GM18508 (cell line): ENCODE measurements at regions not wholly inside any gene's neighbourhood (a gene's known extent, or its start where the extent isn't known, plus 50 kb on each side); places are given as distances from the start of the nearest gene placed in this dataset.

Source experiments
- ATAC-seq: cut with Tn5 transposase; IDR thresholded peaks from one replicate; pipeline ENCODE4 v1.9.1; 2021; ENCODE audit warnings: moderate number of reproducible peaks; ENCODE audit not compliant: insufficient read depth, unreplicated experiment

DNA sequence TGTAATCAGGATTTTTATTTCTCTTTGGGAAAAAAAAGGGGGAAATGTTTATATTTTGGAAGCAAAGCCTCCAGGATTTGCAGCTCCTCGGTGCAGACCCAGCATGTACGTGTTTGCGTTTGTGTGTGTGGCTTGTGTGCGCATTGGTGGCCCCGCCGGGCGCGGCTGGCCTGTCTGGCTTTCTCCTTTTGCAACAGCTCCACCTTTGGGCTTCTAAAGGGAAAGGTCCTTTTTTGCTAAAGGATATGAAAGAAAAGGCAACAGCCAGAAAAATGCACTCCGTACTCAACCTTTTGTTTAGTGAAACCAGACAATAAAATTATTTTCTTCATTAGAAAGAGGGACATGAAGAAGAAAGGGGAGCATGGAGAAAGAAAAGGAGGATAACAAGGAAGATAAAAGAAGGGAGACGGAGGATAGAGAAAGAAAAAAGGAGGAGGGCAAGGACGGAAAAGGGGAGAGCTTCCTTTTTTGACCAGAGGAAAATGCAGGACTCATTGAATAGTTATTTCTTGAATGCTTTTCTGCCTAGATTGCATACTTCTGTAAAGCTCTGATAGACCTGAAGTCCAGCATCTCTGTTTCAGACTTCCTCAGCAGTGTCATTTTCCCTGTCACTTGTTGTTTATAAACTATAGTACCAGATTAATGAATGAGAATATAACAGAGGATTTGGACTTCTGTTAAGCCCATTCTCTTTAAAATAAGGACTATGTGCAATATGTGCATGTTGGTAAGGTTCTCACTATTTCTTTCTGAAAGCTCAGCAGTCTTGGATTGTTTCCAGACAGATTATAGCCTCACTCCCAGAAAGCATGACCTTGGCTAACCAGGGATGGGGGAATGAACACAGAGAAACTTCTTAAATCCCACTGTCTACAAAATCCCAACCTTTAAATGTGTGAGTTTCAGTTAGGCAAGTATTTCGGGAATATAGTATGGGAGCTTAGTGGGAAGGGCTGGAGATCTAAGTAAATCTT is 563.1 kb upstream of the PIK3C3 start:
- no peak for ATAC-seq

DNA sequence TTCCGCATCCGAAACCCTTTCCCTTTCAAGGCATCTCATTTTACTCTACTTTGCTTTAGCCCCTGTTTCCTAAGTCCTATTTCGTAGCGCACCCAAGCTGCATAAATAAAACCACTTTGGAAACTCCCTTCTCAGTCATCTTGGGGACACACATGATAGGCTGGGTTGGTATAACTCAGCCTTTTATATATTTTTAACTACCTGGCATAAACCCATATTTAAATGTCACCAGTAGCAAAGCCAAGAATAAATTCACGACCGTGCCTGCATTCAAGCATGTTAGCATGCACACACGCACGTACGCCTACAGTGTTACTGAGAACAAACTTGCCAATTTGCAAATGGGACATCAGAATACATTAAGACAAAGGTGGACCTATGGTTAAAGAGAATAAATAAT is 564.7 kb upstream of the PIK3C3 start:
- ATAC-seq, result no peak

DNA sequence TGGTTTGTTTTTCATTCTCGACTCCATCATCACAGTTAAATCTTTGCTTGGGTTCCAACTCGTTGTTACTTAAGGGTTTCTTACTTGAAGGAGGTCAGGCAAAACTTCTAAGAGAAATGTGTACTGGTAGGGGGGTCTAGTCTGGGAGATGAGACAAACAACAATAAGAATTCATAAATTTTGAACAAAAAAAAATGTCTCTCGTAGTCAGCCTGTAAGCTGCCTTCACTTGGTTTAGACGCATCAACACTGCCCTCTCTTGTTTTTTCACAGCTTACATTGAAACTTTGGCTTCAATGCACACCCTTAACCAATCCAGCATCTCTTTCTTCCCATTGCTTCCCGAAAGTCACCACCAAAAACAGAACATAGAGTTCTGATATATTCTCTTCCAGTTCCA is 576.4 kb upstream of the PIK3C3 start:
- ATAC-seq, result no peak

DNA sequence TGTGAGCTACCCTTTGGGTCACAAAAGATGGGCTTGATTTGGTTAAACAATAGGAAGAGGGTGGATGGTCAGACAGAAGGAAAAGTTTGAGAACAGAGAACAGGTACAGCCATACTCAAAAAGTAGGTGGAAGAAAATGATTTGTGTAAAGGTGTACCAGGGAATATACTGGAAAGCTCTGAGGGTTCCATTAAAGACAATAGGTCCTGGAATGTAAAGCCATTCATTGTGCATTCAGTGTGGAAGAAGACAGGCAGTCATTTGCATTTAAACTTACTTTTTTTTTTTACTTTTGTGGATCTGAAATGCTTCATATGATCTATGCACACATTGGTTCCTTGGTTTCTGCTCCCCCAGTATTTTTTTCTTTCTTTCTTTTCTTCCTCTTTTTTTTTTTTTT is 581.4 kb upstream of the PIK3C3 start:
- ATAC-seq, result no peak

DNA sequence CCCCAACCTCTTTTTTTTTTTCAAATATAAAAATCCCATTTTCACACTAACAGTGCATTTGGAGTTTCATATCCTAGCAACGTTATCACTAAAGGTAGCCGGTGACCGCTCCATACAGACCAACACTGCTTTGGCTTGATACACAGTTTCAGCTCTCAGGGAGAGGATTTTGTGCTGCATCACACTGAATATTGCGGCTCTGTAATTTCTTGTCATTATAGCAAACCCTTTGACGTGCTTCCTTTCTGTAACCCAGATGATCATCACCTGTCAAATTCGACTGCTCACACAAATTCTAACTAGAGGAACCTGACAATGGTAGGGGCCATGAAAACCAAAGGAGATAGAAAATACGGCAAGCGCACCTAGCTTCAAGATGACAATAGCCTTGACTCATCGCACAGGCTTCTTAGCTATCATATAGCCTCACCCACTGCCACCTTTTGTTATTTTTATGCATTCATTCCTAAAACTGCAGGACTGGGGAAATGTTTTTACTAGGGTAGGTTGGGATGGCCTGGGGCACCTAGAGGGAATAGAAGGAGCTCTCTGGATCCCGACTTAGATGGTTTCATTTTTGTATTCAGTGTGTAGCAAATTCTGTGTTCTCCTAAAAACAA is 582.9 kb upstream of the PIK3C3 start:
- no peak for ATAC-seq

DNA sequence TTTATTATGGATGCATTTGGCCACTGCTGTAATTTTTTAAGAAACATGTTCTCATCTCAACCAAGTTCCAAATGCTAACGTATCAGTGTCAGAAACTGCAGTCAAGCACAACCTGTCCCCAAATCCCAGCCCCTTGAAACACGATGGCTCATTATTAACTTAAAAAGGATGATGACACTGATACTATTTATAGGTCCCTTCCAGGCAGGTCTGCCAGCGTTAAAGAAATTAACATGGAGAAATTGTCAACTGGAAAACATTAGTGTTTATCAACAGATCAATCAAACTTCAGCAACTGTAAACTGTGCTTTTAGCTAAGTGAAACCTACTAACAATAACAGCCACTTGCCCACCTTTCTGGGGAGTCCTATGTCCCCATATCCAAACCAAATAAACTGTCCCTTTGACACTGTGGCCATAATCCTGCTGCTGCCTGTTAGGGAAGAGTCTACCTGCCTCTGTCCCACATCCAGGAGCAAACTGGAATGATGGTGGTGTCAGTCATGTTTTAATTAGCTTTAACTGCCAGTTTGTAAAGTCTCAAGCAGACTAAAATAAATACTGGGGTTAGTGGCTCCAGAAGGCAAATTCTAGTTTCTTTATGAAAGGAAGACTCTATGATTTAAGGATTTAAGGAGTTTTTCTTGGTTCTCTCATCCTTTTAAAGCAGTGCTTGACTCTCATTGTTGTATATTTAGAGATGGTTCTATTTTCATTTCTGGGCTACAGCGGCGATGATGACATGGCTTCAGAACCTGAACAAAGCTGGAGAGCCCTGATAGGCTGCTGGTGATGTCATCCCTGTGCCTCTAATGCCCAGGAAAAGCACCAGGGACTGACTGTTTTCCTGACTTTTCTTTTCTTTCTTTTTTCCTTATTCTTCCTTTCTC is 583.6 kb upstream of the PIK3C3 start:
- no peak for ATAC-seq

DNA sequence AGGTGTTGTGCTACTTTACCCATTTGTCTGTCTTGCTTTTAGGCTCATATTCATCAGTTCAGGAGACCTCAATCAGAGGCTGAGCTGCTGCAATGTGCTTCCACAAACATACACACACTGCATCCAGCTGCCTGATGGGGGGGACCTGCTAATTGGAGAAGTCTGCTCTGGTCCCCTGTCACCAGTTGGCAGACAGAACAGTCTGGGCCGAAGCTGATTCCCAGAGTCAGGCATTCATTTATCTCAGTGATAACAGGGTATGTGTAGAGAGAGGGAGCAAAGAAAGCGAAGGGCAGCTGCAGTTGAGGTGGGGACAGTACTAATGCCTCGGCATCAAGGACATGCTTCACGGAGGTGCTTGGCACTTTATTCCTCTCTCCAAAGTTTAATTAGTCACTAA is 584.3 kb upstream of the PIK3C3 start:
- no peak for ATAC-seq

DNA sequence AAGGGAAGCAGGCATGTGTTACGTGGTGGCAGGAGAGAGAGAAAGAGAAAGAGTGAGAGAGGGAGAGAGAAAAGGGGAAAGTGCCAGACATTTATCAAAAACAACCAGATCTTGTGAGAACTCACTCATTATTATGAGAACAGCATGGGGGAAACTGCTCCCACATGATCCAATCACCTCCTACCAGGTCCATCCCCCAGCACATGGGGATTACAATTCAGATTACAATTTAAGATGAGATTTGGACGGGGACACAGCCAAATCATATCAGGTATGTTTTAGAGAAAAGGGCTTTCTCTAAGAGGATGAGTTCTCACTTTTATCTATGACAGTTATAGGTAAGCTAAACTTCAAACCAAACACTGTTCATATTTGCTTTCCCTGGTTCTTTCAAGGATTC is 597.3 kb upstream of the PIK3C3 start:
- no peak for ATAC-seq

DNA sequence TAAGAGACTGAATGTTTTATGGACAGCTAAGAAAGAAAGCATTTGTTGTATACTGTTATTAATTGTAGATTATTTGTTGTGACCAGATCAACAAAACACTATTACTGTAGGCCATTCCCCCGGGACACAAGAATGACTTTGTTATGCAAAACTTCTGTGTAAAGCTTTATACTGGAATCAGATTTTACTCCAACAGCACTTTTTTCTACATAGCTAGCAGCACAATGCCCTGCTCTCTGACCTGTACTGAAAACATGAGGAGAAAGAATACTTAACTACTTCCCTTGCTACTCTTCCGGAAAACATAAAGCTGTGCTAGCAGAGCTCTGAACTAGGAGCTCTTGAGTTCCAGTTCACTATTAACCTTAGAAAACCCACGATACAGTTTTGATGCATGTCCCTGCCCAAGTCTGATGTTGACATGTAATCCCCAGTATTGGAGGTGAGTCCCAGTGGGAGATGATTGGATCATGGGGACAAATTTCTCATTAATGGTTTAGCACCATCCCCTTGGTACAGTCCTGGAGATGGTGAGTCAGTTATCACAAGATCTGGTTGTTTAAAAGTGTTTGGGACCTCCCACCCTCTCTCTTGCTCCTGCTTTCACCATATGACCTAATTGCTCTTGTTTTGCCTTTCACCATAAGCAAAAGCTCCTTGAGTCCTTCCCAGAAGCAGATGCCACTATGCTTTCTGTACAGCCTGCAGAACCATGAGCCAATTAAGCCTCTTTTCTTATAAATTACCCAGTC is 601.1 kb upstream of the PIK3C3 start:
- no peak for ATAC-seq

DNA sequence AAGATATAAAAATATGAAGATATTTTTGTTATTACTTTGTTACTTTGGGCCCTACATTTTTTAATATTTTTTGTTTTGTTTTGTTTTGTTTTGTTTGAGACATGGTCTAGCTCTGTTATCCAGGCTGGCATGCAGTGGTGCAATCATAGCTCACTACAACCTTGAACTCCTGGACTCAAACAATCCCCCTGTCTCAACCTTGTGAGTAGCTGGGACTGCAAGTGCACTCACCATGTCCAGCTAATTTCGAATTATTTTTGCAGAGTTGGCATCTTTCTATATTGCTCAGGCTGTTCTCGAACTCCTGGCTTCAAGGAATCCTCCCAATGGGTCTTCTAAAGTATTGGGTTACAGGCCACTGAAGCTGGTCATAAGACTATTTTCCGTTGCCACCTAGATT is 603.6 kb upstream of the PIK3C3 start:
- no peak for ATAC-seq

DNA sequence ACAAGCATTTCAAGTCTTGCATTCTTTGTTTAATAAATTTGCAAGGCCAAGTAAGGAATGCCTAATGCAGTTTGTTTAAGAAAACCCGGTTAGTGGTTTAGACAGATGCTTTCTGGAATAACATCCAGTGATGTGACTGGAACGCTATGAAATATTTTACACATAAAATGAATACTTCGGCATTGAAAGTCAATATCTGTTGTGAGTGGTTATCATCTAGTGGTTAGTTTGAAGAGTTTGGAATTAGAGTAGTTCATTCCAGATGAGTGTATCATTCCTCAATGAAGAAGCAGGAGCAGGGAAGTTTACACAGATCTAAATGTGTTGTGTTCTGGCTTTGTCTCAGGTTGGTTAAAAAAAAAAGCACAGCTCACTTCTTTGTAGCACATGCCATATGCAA is 608.0 kb upstream of the PIK3C3 start:
- ATAC-seq, result no peak

DNA sequence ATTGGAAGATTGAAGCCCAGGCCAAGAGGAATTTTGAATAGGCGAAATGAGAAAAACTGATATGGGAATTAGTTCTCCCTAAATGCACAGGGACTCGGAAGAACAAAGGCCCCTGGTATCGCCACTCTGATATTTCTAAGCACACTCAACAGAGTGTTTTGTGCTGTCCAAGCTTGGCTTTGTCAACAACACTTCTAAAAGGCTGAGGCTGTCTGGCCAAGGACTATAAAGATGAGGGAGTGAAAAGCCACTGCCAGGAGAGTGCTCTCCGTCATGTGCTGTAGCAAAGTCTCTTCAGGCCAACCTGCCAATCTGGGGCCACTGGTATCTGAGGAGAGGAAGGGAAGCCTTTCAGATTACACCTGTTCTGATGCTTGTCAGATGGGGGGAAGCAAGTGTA is 611.2 kb upstream of the PIK3C3 start:
- ATAC-seq, result no peak

DNA sequence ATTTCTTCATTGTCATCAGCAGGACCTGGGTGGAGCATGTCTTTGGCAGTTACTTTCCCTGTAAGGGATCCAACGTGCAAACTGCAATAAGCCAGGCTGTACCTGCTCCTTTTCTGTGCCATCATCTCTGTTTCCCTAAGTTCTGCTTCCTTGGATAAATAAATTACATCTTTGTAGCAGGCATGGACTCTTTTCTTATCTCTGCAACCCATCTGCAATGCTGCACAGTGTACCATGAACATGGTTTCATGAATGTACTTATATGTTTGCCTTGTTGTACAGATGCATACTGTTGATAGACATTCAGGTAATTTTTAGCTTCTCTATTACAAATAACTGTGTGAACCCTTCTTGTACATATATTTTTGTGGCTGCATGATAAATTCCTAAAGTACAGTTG is 616.7 kb upstream of the PIK3C3 start:
- no peak for ATAC-seq

DNA sequence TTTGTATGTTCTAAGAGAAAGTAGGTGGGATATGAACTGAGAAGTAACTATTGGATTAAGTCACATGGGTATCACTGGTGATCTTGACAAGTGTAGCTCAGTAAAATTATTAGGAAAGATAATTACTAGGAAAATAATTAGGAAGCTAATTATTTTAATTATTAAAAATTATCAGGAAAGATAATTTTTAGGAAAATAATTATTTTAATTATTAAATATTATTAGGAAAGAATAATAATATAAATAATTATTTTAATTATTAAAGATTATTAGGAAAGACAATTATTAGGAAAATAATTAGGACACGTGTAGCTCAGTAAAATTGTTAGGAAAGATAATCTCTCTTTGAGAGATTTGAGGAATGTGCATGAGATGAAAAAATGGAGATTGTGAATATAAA is 623.4 kb upstream of the PIK3C3 start:
- ATAC-seq, result no peak

DNA sequence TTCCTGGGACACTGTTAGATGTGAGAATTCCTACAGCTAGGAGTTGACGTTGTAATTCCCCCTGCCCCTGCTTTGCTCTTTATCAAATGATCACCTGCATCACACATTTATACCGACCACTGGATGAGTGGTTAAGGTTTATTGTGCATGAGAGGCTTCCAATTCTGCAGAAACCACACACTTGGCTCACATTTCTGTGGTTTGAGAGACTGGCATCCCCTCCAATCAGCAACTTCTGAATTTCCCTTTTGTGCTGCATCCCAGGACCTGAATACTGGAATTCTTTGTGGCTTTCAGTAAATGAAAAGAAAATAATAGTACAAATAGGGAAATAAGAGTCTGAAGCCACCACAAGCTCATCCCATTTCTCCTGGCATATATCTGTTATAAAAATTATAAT is 628.7 kb upstream of the PIK3C3 start:
- ATAC-seq, result no peak

DNA sequence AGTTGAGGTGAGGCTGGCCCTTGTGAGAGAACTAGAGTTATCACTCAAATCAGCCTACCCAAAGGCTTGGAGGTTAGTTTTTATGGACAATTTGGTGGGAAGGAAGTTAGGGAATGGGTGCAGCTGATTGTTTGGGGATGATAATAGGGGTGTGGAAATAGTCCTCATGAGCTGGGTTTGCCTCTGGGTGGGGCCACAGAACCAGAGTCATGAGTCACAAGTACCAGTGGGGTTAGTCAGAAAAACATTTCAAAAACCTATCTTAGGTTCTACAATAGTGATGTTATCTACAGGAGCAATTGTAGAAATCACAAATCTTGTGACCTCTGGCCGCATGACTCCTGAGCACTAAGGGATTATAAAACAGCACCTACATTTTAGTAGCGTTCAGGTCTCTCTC is 630.1 kb upstream of the PIK3C3 start:
- no peak for ATAC-seq

DNA sequence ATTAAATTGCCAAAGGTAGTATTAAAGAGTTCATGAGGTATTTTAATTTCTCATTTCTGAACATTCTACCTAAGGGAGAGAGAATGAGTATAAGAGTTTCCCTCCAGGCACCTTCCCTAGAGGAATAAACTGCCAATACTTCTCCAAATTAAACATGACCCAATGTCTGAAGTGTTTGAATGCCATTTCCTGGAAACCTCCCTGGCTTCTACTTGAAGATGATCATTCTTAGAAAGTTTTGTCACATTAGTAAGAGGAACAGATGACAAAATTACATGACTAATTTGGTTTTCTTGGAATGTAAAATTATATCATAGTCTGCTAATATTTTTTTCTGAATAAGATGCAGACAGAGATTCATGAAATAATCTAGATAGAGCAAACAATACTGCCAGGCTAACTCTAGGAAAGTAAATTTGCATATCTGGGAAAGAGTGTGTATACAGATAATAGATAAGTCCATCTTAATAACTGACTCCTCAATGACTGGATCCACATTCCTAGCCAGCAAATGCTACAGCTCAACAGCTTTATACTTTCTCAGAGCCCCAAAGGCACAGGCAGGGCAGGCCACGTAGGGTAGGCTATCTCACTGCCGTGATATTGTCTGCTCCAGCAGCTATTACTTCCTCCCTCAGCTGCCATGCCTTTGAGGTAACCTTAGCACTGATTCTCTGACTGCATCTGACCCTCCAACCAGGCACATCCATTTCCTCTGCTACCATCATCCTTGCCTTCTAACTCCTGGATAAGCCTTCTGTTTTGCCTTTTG is 630.8 kb upstream of the PIK3C3 start:
- ATAC-seq, result no peak

DNA sequence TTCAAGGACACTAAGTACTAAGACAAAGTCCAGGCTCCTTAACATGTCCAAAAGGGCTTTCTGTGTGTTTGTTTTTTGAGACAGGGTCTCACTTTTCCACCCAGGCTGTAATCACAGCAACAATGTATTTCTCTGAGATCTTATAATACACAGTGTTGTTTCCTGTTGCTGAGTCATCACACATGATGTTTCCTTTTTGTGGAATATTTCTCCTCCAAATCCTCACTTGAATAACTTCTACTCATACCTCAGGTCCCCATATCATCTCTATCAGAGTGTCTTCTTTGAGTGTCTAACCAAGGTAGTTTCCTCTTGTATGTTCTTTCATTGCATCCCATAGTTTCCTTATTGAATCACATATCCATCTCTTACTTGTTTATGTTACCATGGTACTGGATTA is 632.0 kb upstream of the PIK3C3 start:
- no peak for ATAC-seq

DNA sequence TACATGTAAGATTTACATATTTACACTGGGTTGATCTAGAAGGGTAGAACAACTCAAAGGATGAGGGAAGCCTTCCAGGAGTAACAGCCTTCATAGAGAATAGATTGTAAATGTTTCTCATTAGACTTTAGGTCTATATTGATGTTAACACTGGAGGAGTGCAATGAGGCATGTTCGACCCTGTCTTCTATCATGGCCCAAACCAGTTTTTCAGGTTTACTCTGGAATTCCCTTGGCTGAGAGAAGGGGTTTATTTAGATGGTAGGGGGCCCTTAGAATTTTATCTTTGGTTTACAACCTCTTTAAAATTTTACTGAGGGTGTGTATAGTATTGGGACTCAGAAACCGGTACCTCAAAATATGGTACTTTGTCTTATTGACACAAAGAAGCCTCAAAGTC is 634.9 kb upstream of the PIK3C3 start:
- no peak for ATAC-seq
